ENCODE measurements at regions not wholly inside any gene's neighbourhood (a gene's known extent, or its start where the extent isn't known, plus 50 kb on each side); places are given as distances from the start of the nearest gene placed in this dataset.

- DNase-seq: no peak
- no peaks in the 10 kb centered on the region for H3K27me3 Mint-ChIP-seq
- H3K36me3 Mint-ChIP-seq: no peaks in the 10 kb centered on the region
- H3K4me1 Mint-ChIP-seq: no peaks in the 10 kb centered on the region
- CTCF ChIA-PET: no interaction called here
- no peak overlapping the region for H3K4me3 Mint-ChIP-seq
- H3K9me3 Mint-ChIP-seq: no peaks in the 10 kb centered on the region
- no peak overlapping the region for H3K27ac Mint-ChIP-seq
These were observed 311.0 kb downstream of the CENPC start for GRCh38 chr4:67234296-67234695.

- no peak for DNase-seq
- Mint-ChIP-seq H3K9me3 (no peaks in the 10 kb centered on the region), H3K4me3 (no peak overlapping the region), H3K4me1 (no peaks in the 10 kb centered on the region), H3K36me3 (no peaks in the 10 kb centered on the region), H3K27me3 (no peaks in the 10 kb centered on the region), H3K27ac (no peak overlapping the region)
- CTCF ChIA-PET: no interaction called here
These were observed 316.2 kb downstream of the CENPC start for GRCh38 chr4:67229148-67229547.

- Mint-ChIP-seq H3K27me3 (no peaks in the 10 kb centered on the region), H3K4me1 (no peaks in the 10 kb centered on the region), H3K27ac (no peak overlapping the region), H3K36me3 (no peaks in the 10 kb centered on the region), H3K9me3 (no peaks in the 10 kb centered on the region), H3K4me3 (no peak overlapping the region)
- DNase-seq: no peak
- CTCF ChIA-PET: no interaction called here
These were observed 324.4 kb downstream of the CENPC start for GRCh38 chr4:67220861-67221260.

- CTCF ChIA-PET: no interaction called here
- H3K4me1 Mint-ChIP-seq: no peaks in the 10 kb centered on the region
- no peaks in the 10 kb centered on the region for H3K9me3 Mint-ChIP-seq
- no peak for DNase-seq
- H3K27me3 Mint-ChIP-seq: no peaks in the 10 kb centered on the region
- H3K36me3 Mint-ChIP-seq: no peaks in the 10 kb centered on the region
- no peak overlapping the region for H3K4me3 Mint-ChIP-seq
- no peak overlapping the region for H3K27ac Mint-ChIP-seq
These were observed 326.4 kb downstream of the CENPC start for GRCh38 chr4:67218883-67219282.

GRCh38 chr4:67207941-67208441, 337.3 kb downstream of the CENPC start:
- CTCF ChIA-PET: no interaction called here
- no peaks in the 10 kb centered on the region for H3K9me3 Mint-ChIP-seq
- H3K36me3 Mint-ChIP-seq: no peaks in the 10 kb centered on the region
- H3K27ac Mint-ChIP-seq: no peak overlapping the region
- no peaks in the 10 kb centered on the region for H3K27me3 Mint-ChIP-seq
- no peaks in the 10 kb centered on the region for H3K4me1 Mint-ChIP-seq
- H3K4me3 Mint-ChIP-seq: no peak overlapping the region
- no peak for DNase-seq

GRCh38 chr4:67204441-67204840, 340.9 kb downstream of the CENPC start:
- no peaks in the 10 kb centered on the region for H3K36me3 Mint-ChIP-seq
- no peaks in the 10 kb centered on the region for H3K4me1 Mint-ChIP-seq
- H3K27me3 Mint-ChIP-seq: no peaks in the 10 kb centered on the region
- H3K4me3 Mint-ChIP-seq: no peak overlapping the region
- CTCF ChIA-PET: no interaction called here
- DNase-seq: no peak
- no peak overlapping the region for H3K27ac Mint-ChIP-seq
- no peaks in the 10 kb centered on the region for H3K9me3 Mint-ChIP-seq

GRCh38 chr4:67201334-67201733, 344.0 kb downstream of the CENPC start:
- no peak for DNase-seq
- Mint-ChIP-seq H3K27ac (no peak overlapping the region), H3K36me3 (no peaks in the 10 kb centered on the region), H3K4me1 (no peaks in the 10 kb centered on the region), H3K4me3 (no peak overlapping the region), H3K27me3 (no peaks in the 10 kb centered on the region), H3K9me3 (no peaks in the 10 kb centered on the region)
- CTCF ChIA-PET: no interaction called here

- H3K27me3 Mint-ChIP-seq: no peaks in the 10 kb centered on the region
- no peaks in the 10 kb centered on the region for H3K4me1 Mint-ChIP-seq
- CTCF ChIA-PET: no interaction called here
- H3K9me3 Mint-ChIP-seq: no peaks in the 10 kb centered on the region
- no peaks in the 10 kb centered on the region for H3K36me3 Mint-ChIP-seq
- no peak overlapping the region for H3K27ac Mint-ChIP-seq
- no peak for DNase-seq
- H3K4me3 Mint-ChIP-seq: no peak overlapping the region
These were observed 346.6 kb downstream of the CENPC start for GRCh38 chr4:67198727-67199126.

GRCh38 chr4:67167849-67168248, 377.5 kb downstream of the CENPC start:
- Mint-ChIP-seq H3K27me3 (no peaks in the 10 kb centered on the region), H3K4me3 (no peak overlapping the region), H3K27ac (no peak overlapping the region), H3K36me3 (no peaks in the 10 kb centered on the region), H3K4me1 (no peaks in the 10 kb centered on the region), H3K9me3 (no peaks in the 10 kb centered on the region)
- CTCF ChIA-PET: no interaction called here
- DNase-seq: no peak

GRCh38 chr4:67162690-67163089, 382.6 kb downstream of the CENPC start:
- CTCF ChIA-PET: no interaction called here

GRCh38 chr4:67161311-67161710, 384.0 kb downstream of the CENPC start:
- Mint-ChIP-seq H3K27me3 (no peaks in the 10 kb centered on the region), H3K4me1 (no peaks in the 10 kb centered on the region), H3K27ac (no peak overlapping the region), H3K4me3 (no peak overlapping the region), H3K36me3 (no peaks in the 10 kb centered on the region), H3K9me3 (no peaks in the 10 kb centered on the region)
- CTCF ChIA-PET: no interaction called here
- no peak for DNase-seq

More at GRCh38 chr4:67162690-67163089, 382.6 kb downstream of the CENPC start:
- no peak for DNase-seq
- Mint-ChIP-seq H3K4me3 (no peak overlapping the region), H3K27ac (no peak overlapping the region), H3K9me3 (no peaks in the 10 kb centered on the region), H3K36me3 (no peaks in the 10 kb centered on the region), H3K27me3 (no peaks in the 10 kb centered on the region), H3K4me1 (no peaks in the 10 kb centered on the region)

GRCh38 chr4:67160394-67160793, 384.9 kb downstream of the CENPC start:
- no peaks in the 10 kb centered on the region for H3K27me3 Mint-ChIP-seq
- CTCF ChIA-PET: no interaction called here
- no peak overlapping the region for H3K27ac Mint-ChIP-seq
- H3K4me3 Mint-ChIP-seq: no peak overlapping the region
- no peaks in the 10 kb centered on the region for H3K36me3 Mint-ChIP-seq
- DNase-seq: no peak
- no peaks in the 10 kb centered on the region for H3K9me3 Mint-ChIP-seq
- no peaks in the 10 kb centered on the region for H3K4me1 Mint-ChIP-seq

GRCh38 chr4:67158666-67159065, 386.6 kb downstream of the CENPC start:
- DNase-seq: no peak
- H3K9me3 Mint-ChIP-seq: peaks cover 1% of the 10 kb centered on the region
- no peaks in the 10 kb centered on the region for H3K36me3 Mint-ChIP-seq
- no peaks in the 10 kb centered on the region for H3K4me1 Mint-ChIP-seq
- no peak overlapping the region for H3K27ac Mint-ChIP-seq
- CTCF ChIA-PET: no interaction called here
- no peak overlapping the region for H3K4me3 Mint-ChIP-seq
- no peaks in the 10 kb centered on the region for H3K27me3 Mint-ChIP-seq

- CTCF ChIA-PET: no interaction called here
- DNase-seq: no peak
- Mint-ChIP-seq H3K36me3 (no peaks in the 10 kb centered on the region), H3K4me1 (no peaks in the 10 kb centered on the region), H3K27ac (no peak overlapping the region), H3K4me3 (no peak overlapping the region), H3K27me3 (no peaks in the 10 kb centered on the region), H3K9me3 (peaks cover 1% of the 10 kb centered on the region)
These were observed 392.3 kb downstream of the CENPC start for GRCh38 chr4:67152976-67153375.

GRCh38 chr4:67151376-67152343, 393.6 kb downstream of the CENPC start:
- peaks cover 1% of the 10 kb centered on the region for H3K9me3 Mint-ChIP-seq
- H3K4me3 Mint-ChIP-seq: no peak overlapping the region
- no peaks in the 10 kb centered on the region for H3K4me1 Mint-ChIP-seq
- no peaks in the 10 kb centered on the region for H3K36me3 Mint-ChIP-seq
- CTCF ChIA-PET: no interaction called here
- no peaks in the 10 kb centered on the region for H3K27me3 Mint-ChIP-seq
- no peak overlapping the region for H3K27ac Mint-ChIP-seq
- no peak for DNase-seq

All from activated naive CD4-positive, alpha-beta T cell treated with anti-CD3 and anti-CD28 coated beads, Interleukin-2, amount 10 ng/mL, durations not matched to agents 7 days and 5 days (primary cell).